Prostate gland (tissue), 2 donors: ENCODE measurements at regions not wholly inside any gene's neighbourhood (a gene's known extent, or its start where the extent isn't known, plus 50 kb on each side); places are given as distances from the start of the nearest gene placed in this dataset.

ENCODE experiments used
- DNase-seq: peaks from one replicate; pipeline ENCODE4 v3.0.0-alpha.2; 2019; ENCODE audit warnings: low spot score
- H3K27ac ChIP-seq, 2 donors: fragments of 200-600 bp; sonication (generic); 2 replicates each; pipeline ENCODE4 v1.5.1; 2017 to 2019
- H3K27me3 ChIP-seq: fragments of 200-600 bp; sonication (generic); replicated peaks from 2 replicates; pipeline ENCODE4 v1.5.1; 2019; ENCODE audit not compliant: insufficient read depth
- H3K36me3 ChIP-seq, 2 donors: fragments of 200-600 bp; sonication (generic); 1 replicate in 1 of 2; 2 replicates in 1 of 2; pipeline versions ENCODE4 v1.5.1 to v1.8.1; 2017 to 2019
- H3K4me1 ChIP-seq: fragments of 200-600 bp; sonication (generic); replicated peaks from 2 replicates; pipeline ENCODE4 v1.5.1; 2019
- H3K4me3 ChIP-seq, 2 donors: fragments of 200-600 bp; sonication (generic); 2 replicates each; pipeline ENCODE4 v1.5.1; 2017 to 2019
- H3K9me3 ChIP-seq: fragments of 200-600 bp; sonication (generic); 2 replicates; pipeline ENCODE4 v1.5.1; 2017
- POLR2A ChIP-seq: fragments of 450-650 bp; IDR thresholded peaks from one replicate; pipeline ENCODE4 v1.6.1; 2016; ENCODE audit warnings: antibody characterized with exemption, mild to moderate bottlenecking
- POLR2AphosphoS5 ChIP-seq: sonication (generic); formaldehyde crosslinking; IDR thresholded peaks from one replicate; pipeline ENCODE4 v1.6.1; 2017; ENCODE audit warnings: antibody characterized with exemption
- WGBS: methylation state at CpG from one replicate; pipeline ENCODE4 v1.1.5; 2018; 5-methylcytosine and 5-hydroxymethylcytosine counted together
- intact Hi-C: fragments of 100-400 bp; cut with DNase I; formaldehyde crosslinking; loops from one replicate; pipeline ENCODE4 v1.14.2; 2022
- TF ChIP-seq, protein P1 (sequence below), 4 experiments: fragments of 200-600 bp in 2 of 4; fragments of 450-650 bp in 2 of 4; sonication (generic) in 2 of 4; IDR thresholded peaks; 1 replicate in 3 of 4; 2 replicates in 1 of 4; pipeline ENCODE4 v1.5.1; 2016 to 2019; ENCODE audit warnings: antibody characterized with exemption in 4 of 4, mild to moderate bottlenecking in 2 of 4, moderate library complexity in 2 of 4

DNA sequence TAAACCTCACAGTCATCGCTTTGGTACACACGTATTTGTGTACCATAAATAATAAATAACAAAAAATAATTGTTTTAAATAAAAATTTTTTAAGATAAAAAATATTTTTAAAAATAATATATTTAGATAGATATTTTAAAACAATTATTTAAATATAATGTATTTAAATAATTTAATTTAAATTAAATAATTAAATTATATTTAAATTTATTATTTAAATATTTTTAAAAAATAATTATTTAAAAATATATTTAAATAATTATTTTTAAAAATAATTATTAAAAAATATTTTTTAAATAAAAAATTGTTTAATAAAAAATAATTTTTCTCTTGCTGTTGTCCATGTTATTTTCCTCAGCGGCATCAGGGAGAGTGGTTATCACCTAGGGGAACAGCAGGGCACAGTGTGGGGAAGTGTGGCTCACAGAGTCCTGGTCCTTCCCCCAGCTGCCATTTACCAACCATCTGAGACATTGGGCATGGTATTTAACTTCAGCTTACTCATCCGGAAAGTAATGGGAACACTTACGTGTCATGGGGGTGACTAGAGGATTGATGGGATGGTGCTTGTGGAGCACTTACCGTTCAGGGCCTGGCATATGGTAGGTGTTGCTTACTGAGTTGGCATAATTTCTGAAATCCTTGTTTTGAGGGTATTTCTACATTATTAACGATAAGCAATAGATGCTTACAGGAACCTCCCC is 92.9 kb upstream of the TSPAN2 start:
- 82% methylated on average over 7 of the region's 7 CpGs for WGBS
- Histone ChIP-seq H3K9me3 (no peaks in the 10 kb centered on the region), H3K27me3 (no peaks in the 10 kb centered on the region), H3K4me1 (no peaks in the 10 kb centered on the region), H3K4me3 (no peak overlapping the region), H3K36me3 (no peaks in the 10 kb centered on the region), H3K27ac (no peak overlapping the region)
- no peak for DNase-seq
- no peak for TF ChIP-seq POLR2A
- intact Hi-C loops, result loop anchor here (10.0 kb wide), 1 partner anchor 183 kb away; no protein-coding TSS in a partner anchor

DNA sequence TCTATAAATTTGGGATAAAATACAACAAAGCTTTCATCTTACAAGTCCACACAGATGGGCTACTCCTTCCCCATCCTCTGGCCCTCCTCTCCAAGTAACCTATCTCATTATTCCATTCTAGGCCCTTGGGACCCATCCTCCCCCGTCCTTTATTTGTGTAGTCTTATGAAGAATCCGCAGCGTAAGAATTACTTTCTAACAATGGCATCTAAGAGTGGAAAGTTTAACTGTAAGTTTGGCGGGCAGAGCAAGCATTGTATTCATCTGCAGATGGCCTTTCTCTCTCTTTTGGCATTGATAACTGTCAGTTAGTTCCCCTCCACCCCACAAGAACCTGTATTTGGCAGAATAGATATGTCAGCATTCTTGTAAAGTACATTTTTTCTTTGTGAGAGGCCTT is 91.9 kb upstream of the TSPAN2 start:
- 72% methylated on average over 4 of the region's 4 CpGs for WGBS
- DNase-seq, result no peak

DNA sequence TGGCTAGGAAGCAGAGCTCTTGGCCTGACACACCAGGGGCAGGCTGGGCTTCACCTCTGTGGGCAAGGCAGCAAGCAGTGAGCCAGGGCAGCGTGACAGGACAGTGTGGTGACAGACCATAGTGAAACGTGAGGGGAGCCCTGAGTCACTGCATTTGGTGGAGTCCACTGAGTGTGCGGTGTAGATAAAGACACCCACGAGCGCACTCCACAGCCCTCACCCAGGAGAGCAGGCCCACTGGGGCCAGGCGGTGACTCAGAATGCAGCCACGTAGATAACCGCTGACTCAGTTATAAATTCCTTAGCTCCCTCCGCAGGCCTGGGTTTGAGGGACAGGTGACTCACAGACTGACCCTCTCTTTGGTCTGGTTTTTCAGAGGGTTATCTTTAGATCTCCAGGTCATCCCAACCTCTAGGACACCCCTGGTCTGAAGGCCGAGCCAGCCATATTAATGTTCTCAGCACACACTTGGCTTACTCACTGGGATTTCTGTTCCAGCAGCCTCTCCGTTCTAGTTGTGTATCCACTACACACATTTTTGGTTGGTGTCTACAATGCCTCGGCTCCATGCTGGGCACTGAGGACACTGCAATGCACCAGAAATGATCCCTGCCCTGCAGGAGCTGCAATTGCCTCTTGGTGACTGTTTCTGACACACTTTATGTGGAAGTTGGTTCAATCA is 90.2 kb upstream of the TSPAN2 start:
- H3K4me3 ChIP-seq, result no peak overlapping the region
- intact Hi-C loops, result loop anchor here (10.0 kb wide), 1 partner anchor 185 kb away; no protein-coding TSS in a partner anchor
- no peaks in the 10 kb centered on the region for H3K4me1 ChIP-seq
- WGBS, result 87% methylated on average over 12 of the region's 12 CpGs
- no peak for DNase-seq
- no peaks in the 10 kb centered on the region for H3K9me3 ChIP-seq
- no peaks in the 10 kb centered on the region for H3K36me3 ChIP-seq
- H3K27me3 ChIP-seq, result no peaks in the 10 kb centered on the region
- TF ChIP-seq, protein P1, sequence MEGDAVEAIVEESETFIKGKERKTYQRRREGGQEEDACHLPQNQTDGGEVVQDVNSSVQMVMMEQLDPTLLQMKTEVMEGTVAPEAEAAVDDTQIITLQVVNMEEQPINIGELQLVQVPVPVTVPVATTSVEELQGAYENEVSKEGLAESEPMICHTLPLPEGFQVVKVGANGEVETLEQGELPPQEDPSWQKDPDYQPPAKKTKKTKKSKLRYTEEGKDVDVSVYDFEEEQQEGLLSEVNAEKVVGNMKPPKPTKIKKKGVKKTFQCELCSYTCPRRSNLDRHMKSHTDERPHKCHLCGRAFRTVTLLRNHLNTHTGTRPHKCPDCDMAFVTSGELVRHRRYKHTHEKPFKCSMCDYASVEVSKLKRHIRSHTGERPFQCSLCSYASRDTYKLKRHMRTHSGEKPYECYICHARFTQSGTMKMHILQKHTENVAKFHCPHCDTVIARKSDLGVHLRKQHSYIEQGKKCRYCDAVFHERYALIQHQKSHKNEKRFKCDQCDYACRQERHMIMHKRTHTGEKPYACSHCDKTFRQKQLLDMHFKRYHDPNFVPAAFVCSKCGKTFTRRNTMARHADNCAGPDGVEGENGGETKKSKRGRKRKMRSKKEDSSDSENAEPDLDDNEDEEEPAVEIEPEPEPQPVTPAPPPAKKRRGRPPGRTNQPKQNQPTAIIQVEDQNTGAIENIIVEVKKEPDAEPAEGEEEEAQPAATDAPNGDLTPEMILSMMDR (IDR thresholded peaks at IDR 0.05), result no peak
- TF ChIP-seq POLR2A, result no peak
- TF ChIP-seq POLR2AphosphoS5, result no peak
- no peak overlapping the region for H3K27ac ChIP-seq

More for the DNA sequence above, 91.9 kb upstream of the TSPAN2 start:
- Histone ChIP-seq H3K4me3 (no peak overlapping the region), H3K9me3 (no peaks in the 10 kb centered on the region), H3K27me3 (no peaks in the 10 kb centered on the region), H3K4me1 (no peaks in the 10 kb centered on the region), H3K36me3 (no peaks in the 10 kb centered on the region), H3K27ac (no peak overlapping the region)
- intact Hi-C loops, result loop anchor here (10.0 kb wide), 1 partner anchor 184 kb away; no protein-coding TSS in a partner anchor
- no peak for TF ChIP-seq POLR2A
- no peak for TF ChIP-seq POLR2AphosphoS5
- TF ChIP-seq, protein P1 (IDR thresholded peaks at IDR 0.05), result no peak

DNA sequence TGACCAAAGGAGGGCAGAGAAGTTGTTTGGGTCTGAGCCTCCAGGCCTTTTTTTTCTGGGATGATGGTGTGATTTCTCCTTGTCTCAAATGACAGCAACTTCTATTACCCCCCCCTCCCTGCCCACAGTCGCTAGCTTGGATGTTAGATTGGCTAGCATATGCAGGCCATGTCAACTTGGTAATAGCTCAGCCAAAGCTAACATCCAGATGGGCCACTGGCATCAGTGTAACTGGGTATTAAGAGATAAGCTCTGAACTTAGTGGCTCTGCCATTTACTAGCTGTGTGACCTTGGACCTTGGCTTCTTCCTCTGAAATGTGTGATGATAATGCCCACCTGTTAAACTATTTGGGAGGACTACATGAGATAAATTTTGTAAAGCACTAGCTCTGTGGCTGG is 86.9 kb upstream of the TSPAN2 start:
- no peak for DNase-seq
- Histone ChIP-seq H3K4me1 (no peaks in the 10 kb centered on the region), H3K4me3 (no peak overlapping the region), H3K27ac (no peak overlapping the region), H3K27me3 (no peaks in the 10 kb centered on the region), H3K9me3 (no peaks in the 10 kb centered on the region), H3K36me3 (no peaks in the 10 kb centered on the region)
- WGBS, result 57% methylated on average over 1 of the region's 1 CpG
- TF ChIP-seq POLR2AphosphoS5, result no peak
- TF ChIP-seq, protein P1 (IDR thresholded peaks at IDR 0.05), result no peak
- no peak for TF ChIP-seq POLR2A
- intact Hi-C loops, result no loop called here

DNA sequence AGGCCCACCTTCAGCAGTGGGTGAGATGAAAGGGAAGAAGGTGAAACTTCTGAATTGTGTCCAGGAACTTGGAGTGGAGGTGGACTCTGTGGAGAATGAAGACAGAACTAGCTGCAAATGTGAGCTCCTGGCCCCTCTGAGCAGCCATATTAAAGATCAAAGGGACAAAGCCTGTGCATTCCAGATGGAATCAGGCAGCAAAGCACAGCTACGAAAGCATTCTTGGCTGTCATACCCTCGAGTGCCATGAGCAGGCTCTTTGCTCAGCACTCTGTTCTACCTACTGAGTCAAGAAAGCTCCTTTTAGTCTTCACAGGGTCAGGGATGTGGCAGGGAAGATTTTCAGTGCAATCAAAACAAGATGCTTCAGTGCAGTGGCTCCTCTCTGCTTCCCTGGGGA is 86.3 kb upstream of the TSPAN2 start:
- Histone ChIP-seq H3K27me3 (no peaks in the 10 kb centered on the region), H3K27ac (no peak overlapping the region), H3K4me1 (no peaks in the 10 kb centered on the region), H3K9me3 (no peaks in the 10 kb centered on the region), H3K4me3 (no peak overlapping the region), H3K36me3 (no peaks in the 10 kb centered on the region)
- WGBS, result 57% methylated on average over 2 of the region's 2 CpGs
- no peak for TF ChIP-seq POLR2AphosphoS5
- TF ChIP-seq, protein P1 (IDR thresholded peaks at IDR 0.05), result no peak
- no peak for TF ChIP-seq POLR2A
- intact Hi-C loops, result no loop called here
- no peak for DNase-seq
